Trophoblast cell (in vitro differentiated cells and primary cell): ENCODE measurements at regions not wholly inside any gene's neighbourhood (a gene's known extent, or its start where the extent isn't known, plus 50 kb on each side); places are given as distances from the start of the nearest gene placed in this dataset.

Source experiments
- DNase-seq, 2 donors: peaks; one replicate each; pipeline ENCODE4 v3.0.0-alpha.2; 2016
- H2AFZ ChIP-seq: 2 replicates; pipeline ENCODE4 v1.6.1; 2013; ENCODE audit warnings: low read length, moderate library complexity, mild to moderate bottlenecking; ENCODE audit not compliant: insufficient read depth, poor library complexity
- H2AK5ac ChIP-seq: 2 replicates; pipeline ENCODE4 v1.6.1; 2013; ENCODE audit warnings: mild to moderate bottlenecking, low read length
- H2BK120ac ChIP-seq: 2 replicates; pipeline ENCODE4 v1.6.1; 2013; ENCODE audit warnings: low read length, mild to moderate bottlenecking, moderate library complexity; ENCODE audit not compliant: insufficient read depth, poor library complexity
- H2BK12ac ChIP-seq: 2 replicates; pipeline ENCODE4 v1.6.1; 2013; ENCODE audit warnings: mild to moderate bottlenecking, low read length, moderate library complexity
- H2BK5ac ChIP-seq: 2 replicates; pipeline ENCODE4 v1.6.1; 2013; ENCODE audit warnings: low read length, low read depth, moderate library complexity, mild to moderate bottlenecking; ENCODE audit not compliant: poor library complexity
- H3K14ac ChIP-seq: 2 replicates; pipeline ENCODE4 v1.6.1; 2013; ENCODE audit warnings: mild to moderate bottlenecking, low read length
- H3K18ac ChIP-seq: 2 replicates; pipeline ENCODE4 v1.6.1; 2013; ENCODE audit warnings: mild to moderate bottlenecking, low read length
- H3K23ac ChIP-seq: 2 replicates; pipeline ENCODE4 v1.6.1; 2013; ENCODE audit warnings: low read length
- H3K27ac ChIP-seq: 2 replicates; pipeline ENCODE4 v1.5.1; 2013; ENCODE audit warnings: low read depth, mild to moderate bottlenecking, inconsistent platforms, low read length, moderate library complexity
- H3K27me3 ChIP-seq: 2 replicates; pipeline ENCODE4 v1.6.1; 2013; ENCODE audit warnings: inconsistent platforms, mild to moderate bottlenecking, low read length, moderate library complexity; ENCODE audit not compliant: insufficient read depth
- H3K36me3 ChIP-seq, 2 experiments: 1 replicate in 1 of 2; 2 replicates in 1 of 2; pipeline ENCODE4 v1.6.1; 2013; ENCODE audit warnings: low read length in 2 of 2, mild to moderate bottlenecking in 2 of 2, moderate library complexity in 1 of 2; ENCODE audit not compliant: insufficient read depth in 2 of 2, control insufficient read depth in 1 of 2
- H3K4ac ChIP-seq: 2 replicates; pipeline ENCODE4 v1.6.1; 2013; ENCODE audit warnings: low read depth, mild to moderate bottlenecking, low read length, moderate library complexity
- H3K4me1 ChIP-seq, 2 experiments: 1 replicate in 1 of 2; 2 replicates in 1 of 2; pipeline ENCODE4 v1.6.1; 2013; ENCODE audit warnings: low read length in 2 of 2, mild to moderate bottlenecking in 2 of 2, moderate library complexity in 1 of 2; ENCODE audit not compliant: insufficient read depth in 2 of 2, control insufficient read depth in 1 of 2
- H3K4me2 ChIP-seq: 2 replicates; pipeline ENCODE4 v1.6.1; 2013; ENCODE audit warnings: inconsistent platforms, mild to moderate bottlenecking, low read length, moderate library complexity
- H3K4me3 ChIP-seq: 2 replicates; pipeline ENCODE4 v1.5.1; 2013; ENCODE audit warnings: mild to moderate bottlenecking, low read depth, low read length, inconsistent platforms
- H3K79me1 ChIP-seq: one replicate; pipeline ENCODE4 v1.6.1; 2013; ENCODE audit warnings: low read length
- H3K79me2 ChIP-seq: 2 replicates; pipeline ENCODE4 v1.6.1; 2013; ENCODE audit warnings: low read length, mild to moderate bottlenecking; ENCODE audit not compliant: control insufficient read depth, insufficient read depth, poor library complexity
- H3K9ac ChIP-seq: 2 replicates; pipeline ENCODE4 v1.6.1; 2013; ENCODE audit warnings: mild to moderate bottlenecking, low read length
- H3K9me3 ChIP-seq: 2 replicates; pipeline ENCODE4 v1.6.1; 2013; ENCODE audit warnings: low read depth, mild to moderate bottlenecking, control low read depth, inconsistent platforms, low read length; ENCODE audit not compliant: insufficient read depth
- H4K12ac ChIP-seq: 2 replicates; pipeline ENCODE4 v1.6.1; 2013; ENCODE audit warnings: low read depth, mild to moderate bottlenecking, low read length, moderate library complexity
- H4K8ac ChIP-seq: 2 replicates; pipeline ENCODE4 v1.6.1; 2013; ENCODE audit warnings: low read depth, mild to moderate bottlenecking, low read length, moderate library complexity
- H4K91ac ChIP-seq: one replicate; pipeline ENCODE4 v1.6.1; 2013; ENCODE audit warnings: low read depth, mild to moderate bottlenecking, low read length, moderate library complexity
- WGBS: extraction: QIAGEN DNeasy Blood & Tissue Kit; methylation state at CpG from one replicate; pipeline ENCODE4 v1.1.7; 2013; ENCODE audit warnings: missing lambda C conversion rate; ENCODE audit not compliant: insufficient read length, insufficient coverage; ENCODE audit errors: extremely low coverage; 5-methylcytosine and 5-hydroxymethylcytosine counted together

DNA sequence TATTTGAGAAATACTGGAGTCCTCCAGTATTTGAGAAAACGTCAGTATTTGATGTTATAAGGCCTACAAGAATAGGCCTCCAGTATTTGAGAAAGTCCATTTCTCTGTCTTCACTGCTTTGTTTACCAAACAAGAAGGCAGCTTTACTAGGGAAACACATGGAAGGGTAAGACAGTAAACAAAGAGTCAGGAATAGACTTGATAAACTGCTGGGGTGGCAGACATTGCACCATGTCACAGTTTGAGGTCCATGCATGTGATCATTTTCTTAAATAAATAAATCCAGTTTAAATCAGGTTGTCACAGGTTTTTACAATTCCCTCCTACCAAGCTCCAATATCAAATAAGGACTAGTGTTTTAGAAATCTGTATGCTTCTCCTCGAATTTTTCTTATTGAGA lies 1431.0 kb upstream of the SPRY2 start:
- no CpG with 5 or more reads among the region's 2 CpGs for WGBS
- Histone ChIP-seq H3K23ac (no peak overlapping the region), H2AK5ac (no peak overlapping the region), H3K4me2 (no peak overlapping the region), H2BK5ac (no peak overlapping the region), H4K91ac (no peak overlapping the region), H3K27ac (no peak overlapping the region), H4K8ac (no peak overlapping the region), H3K4me1 (no peaks in the 10 kb centered on the region), H4K12ac (no peak overlapping the region), H3K27me3 (no peaks in the 10 kb centered on the region), H3K4me3 (no peak overlapping the region), H3K36me3 (no peaks in the 10 kb centered on the region), H3K9ac (no peak overlapping the region), H3K9me3 (no peaks in the 10 kb centered on the region), H2BK120ac (no peak overlapping the region), H3K79me1 (no peaks in the 10 kb centered on the region), H2BK12ac (no peak overlapping the region), H3K18ac (no peak overlapping the region), H3K4ac (no peak overlapping the region), H2AFZ (no peak overlapping the region), H3K79me2 (no peaks in the 10 kb centered on the region), H3K14ac (no peak overlapping the region)
- DNase-seq: no peak

DNA sequence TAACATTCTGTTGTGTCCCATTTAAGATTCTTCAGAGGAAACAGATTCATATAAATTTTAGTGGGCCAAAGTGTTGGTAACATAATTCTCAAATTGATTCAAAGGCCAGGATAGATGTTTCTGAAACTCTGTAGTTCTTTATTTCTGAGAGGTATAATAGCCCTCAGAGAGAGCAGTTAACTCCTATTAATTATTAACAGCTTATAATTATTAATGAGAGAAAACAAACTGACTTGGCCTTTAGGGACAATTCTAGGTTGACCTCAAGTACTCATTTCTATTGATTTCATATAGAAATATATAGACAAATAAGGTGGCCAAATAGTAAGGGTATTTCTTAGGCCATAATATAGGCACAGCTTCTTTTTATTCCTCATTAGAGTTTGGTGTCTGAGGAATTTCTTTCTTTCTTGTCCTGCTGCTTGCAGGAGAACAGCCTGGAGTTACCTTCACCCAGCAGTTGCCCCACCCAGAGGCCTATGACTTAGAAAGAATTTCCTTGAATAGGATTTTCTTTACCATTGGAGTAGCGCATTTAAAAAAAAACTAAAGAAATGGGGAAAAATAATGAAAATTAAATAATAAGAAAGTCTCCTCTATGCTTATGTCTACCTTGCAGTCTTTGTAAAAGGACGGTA lies 1430.1 kb upstream of the SPRY2 start:
- no peak overlapping the region for H3K27ac ChIP-seq
- no peak overlapping the region for H3K4me2 ChIP-seq
- H3K9me3 ChIP-seq: no peaks in the 10 kb centered on the region
- no peaks in the 10 kb centered on the region for H3K4me1 ChIP-seq
- H3K4me3 ChIP-seq: no peak overlapping the region
- H3K18ac ChIP-seq: no peak overlapping the region
- no peak overlapping the region for H3K23ac ChIP-seq
- H2BK5ac ChIP-seq: no peak overlapping the region
- no peaks in the 10 kb centered on the region for H3K27me3 ChIP-seq
- H3K9ac ChIP-seq: no peak overlapping the region
- no peak overlapping the region for H4K8ac ChIP-seq
- H2BK12ac ChIP-seq: no peak overlapping the region
- H3K79me2 ChIP-seq: no peaks in the 10 kb centered on the region
- H3K79me1 ChIP-seq: no peaks in the 10 kb centered on the region
- no CpG with 5 or more reads among the region's 2 CpGs for WGBS
- no peak overlapping the region for H4K12ac ChIP-seq
- no peak overlapping the region for H2BK120ac ChIP-seq
- H3K36me3 ChIP-seq: no peaks in the 10 kb centered on the region
- no peak overlapping the region for H4K91ac ChIP-seq
- no peak overlapping the region for H2AK5ac ChIP-seq
- H2AFZ ChIP-seq: no peak overlapping the region
- H3K4ac ChIP-seq: no peak overlapping the region
- H3K14ac ChIP-seq: no peak overlapping the region
- DNase-seq: no peak

DNA sequence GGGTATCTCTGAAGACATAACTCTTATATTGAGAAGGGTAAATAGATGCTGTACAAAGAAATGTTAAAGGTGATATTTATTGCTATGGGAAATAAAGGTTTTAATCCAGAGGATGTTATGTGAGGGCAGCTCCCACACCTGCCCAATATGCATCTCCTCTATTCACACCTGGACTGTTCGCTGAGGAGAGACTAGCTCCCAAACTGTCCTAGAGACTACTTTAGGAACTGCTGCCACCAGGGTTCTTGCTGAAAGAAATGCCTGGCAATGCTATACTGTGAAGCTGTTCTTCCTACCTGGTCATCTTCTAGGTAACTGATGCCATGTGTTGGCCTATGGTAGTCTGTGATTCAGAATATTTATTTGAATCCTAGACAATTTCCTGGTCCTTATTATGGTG lies 1421.5 kb upstream of the SPRY2 start:
- no peak overlapping the region for H4K12ac ChIP-seq
- no peak overlapping the region for H4K91ac ChIP-seq
- H2BK120ac ChIP-seq: no peak overlapping the region
- no peaks in the 10 kb centered on the region for H3K9me3 ChIP-seq
- no peaks in the 10 kb centered on the region for H3K4me1 ChIP-seq
- H4K8ac ChIP-seq: no peak overlapping the region
- H2AK5ac ChIP-seq: no peak overlapping the region
- H3K4me2 ChIP-seq: no peak overlapping the region
- H3K14ac ChIP-seq: no peak overlapping the region
- no peaks in the 10 kb centered on the region for H3K79me2 ChIP-seq
- no peak overlapping the region for H3K27ac ChIP-seq
- H3K9ac ChIP-seq: no peak overlapping the region
- H3K4ac ChIP-seq: no peak overlapping the region
- no peaks in the 10 kb centered on the region for H3K36me3 ChIP-seq
- no peak overlapping the region for H2AFZ ChIP-seq
- DNase-seq: no peak
- no peaks in the 10 kb centered on the region for H3K27me3 ChIP-seq
- no CpG with 5 or more reads among the region's 1 CpG for WGBS
- no peak overlapping the region for H3K23ac ChIP-seq
- no peak overlapping the region for H3K18ac ChIP-seq
- no peak overlapping the region for H2BK12ac ChIP-seq
- H3K4me3 ChIP-seq: no peak overlapping the region
- no peaks in the 10 kb centered on the region for H3K79me1 ChIP-seq
- H2BK5ac ChIP-seq: no peak overlapping the region

DNA sequence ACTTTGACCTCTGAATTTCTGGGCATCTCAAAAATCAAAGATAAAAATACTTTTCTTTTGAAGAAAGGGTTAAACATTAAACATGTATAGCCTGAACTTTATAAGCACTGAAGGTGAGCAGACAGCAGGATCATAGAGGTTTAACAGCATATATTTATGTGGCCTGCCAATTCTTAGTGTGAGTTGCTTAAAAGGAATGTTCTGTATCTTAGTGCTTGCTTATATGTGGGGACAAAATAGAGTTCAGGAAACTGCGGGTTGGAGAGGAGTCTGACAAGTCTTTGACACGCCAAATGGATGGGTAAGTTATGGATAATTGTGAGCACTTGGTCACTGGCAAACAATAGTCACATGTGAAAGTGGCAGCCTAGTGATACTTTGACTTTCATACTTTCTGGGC lies 1419.4 kb upstream of the SPRY2 start:
- Histone ChIP-seq H3K4me2 (no peak overlapping the region), H3K79me1 (no peaks in the 10 kb centered on the region), H3K36me3 (no peaks in the 10 kb centered on the region), H3K18ac (no peak overlapping the region), H4K91ac (no peak overlapping the region), H3K14ac (no peak overlapping the region), H2BK120ac (no peak overlapping the region), H2AK5ac (no peak overlapping the region), H2AFZ (no peak overlapping the region), H3K79me2 (no peaks in the 10 kb centered on the region), H4K12ac (no peak overlapping the region), H3K4me3 (no peak overlapping the region), H2BK12ac (no peak overlapping the region), H3K4ac (no peak overlapping the region), H3K27ac (no peak overlapping the region), H3K9ac (no peak overlapping the region), H2BK5ac (no peak overlapping the region), H3K4me1 (no peaks in the 10 kb centered on the region), H3K27me3 (no peaks in the 10 kb centered on the region), H3K9me3 (no peaks in the 10 kb centered on the region), H4K8ac (no peak overlapping the region), H3K23ac (no peak overlapping the region)
- no peak for DNase-seq
- WGBS: no CpG with 5 or more reads among the region's 2 CpGs
